Lung microvascular endothelial cell (primary cell): ENCODE measurements at regions not wholly inside any gene's neighbourhood (a gene's known extent, or its start where the extent isn't known, plus 50 kb on each side); places are given as distances from the start of the nearest gene placed in this dataset.
A peak's percentile ranks its signal among the peaks of the same experiment; 100 is the strongest.

ENCODE experiments used
- DNase-seq, 2 donors: peaks; one replicate each; pipeline versions ENCODE4 v3.0.0 to v3.0.0-alpha.2; 2010; ENCODE audit warnings: low read depth in 2 of 2

DNA sequence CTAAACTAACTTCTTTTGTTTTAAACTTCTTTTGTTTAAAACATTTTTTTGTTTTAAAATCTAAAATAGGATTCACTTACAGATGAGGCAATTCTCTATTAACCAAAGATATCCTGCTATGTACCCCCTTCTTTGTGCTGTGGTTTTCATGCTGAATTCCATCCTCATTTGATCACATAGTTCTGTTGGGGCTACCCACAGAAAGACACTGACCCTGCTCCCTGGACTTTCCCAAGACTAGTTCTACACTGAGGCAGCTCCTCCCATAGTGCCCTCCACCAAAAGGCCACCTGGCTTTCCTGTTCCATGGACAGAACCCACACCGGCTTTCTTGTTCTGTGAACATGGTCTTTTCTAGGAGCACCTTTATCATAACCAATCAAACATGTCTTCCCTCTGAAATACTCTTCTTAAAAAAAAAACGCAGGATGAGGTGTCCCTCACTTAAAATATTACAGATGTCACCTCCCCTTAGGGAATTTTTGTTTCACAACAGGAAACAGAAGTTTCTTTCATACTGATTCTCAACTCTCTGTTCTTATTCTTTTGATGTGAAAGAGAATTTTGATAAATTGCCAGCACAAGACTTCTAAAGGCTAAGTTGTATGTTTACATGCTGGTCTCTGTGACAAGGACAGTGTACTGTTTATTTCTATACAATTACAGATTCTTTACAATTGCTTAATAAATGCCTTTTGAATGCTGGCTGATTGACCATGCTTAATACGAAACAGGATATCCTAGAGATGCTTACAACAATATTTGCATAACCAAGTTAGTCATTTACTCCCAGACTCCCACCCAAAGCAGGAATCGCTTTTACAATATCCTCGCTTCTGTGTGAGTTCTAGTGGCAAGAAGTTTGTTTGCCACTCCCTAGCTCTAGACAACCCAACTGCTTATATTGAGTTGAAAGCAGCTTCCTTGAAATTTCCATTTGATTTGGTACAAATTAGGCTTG is 300.4 kb downstream of the DTWD2 start:
- DNase-seq = no peak

DNA sequence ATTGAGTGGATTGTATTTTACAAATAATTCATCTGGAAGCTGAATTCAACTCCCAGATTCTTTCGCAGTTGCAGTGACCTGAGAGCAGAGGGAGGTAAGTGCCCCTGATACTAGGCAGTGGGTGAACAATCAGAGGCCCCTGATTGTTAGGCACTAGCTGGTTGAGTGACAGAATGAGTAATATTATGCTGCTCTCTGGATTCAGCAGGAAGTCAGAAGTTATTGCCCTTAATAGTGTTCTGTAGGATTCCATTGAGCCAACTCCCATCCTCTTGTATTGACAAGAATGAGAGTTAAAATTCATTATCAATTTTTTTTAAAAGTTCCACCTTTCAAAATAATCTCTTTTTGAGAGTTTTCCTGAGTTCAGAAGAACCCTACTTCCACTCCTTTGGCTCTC is 301.2 kb downstream of the DTWD2 start:
- DNase-seq = no peak

- DNase-seq = no peak
Observed at GRCh38 chr5:118681655-118682054, 306.7 kb downstream of the DTWD2 start.

DNA sequence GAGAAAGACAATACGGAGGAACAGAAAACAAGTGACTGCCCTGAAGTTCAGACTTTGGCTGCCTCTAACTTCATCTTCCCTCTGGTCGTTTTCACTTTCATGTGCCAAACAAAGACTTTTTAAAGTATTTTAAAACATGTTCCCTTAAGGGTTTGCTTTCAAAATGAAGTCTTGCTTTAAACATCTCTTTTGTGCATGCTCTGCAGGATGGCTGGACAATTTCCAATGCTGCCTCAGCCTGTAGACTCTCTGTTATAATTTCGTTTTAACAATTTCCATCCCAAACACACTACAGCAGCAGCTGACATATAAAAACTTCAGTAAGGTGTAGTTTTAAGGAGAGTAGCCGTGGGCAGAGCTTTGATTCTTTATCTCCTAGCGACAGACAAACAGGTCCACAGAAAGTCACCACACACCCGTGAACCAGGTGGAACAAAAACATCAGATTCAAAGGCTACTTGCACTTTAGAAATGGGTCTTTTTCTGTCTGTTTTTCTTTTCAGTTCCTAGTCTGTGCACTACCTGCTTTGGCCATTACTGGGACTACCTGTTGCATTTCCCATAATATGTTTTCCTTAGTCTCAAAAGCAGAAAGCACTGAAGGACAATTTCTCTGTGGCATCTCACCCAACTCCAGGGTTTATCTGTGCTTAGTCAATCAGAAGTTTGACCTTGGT is 308.9 kb downstream of the DTWD2 start:
- no peak for DNase-seq

- DNase-seq = no peak
Observed at GRCh38 chr5:118678746-118679145, 309.6 kb downstream of the DTWD2 start.

DNA sequence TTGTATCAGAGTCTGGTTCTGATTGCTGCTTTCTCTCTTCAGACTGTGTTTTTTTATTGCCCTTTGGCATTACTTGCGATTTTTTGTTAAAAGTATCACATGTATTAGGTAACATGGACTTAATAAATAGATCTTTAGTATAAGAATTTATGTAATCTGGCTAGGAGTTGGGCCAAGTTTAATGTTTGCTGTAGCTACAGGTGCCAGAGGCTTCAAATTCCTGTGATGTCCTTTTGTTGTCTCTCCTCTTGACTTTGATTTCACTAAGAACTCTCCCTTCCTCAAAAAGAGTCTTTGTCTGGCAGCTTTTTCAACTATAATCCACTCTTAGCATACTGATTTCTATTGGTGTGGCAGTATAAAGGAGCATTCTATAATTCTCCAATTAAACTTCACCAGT is 313.1 kb downstream of the DTWD2 start:
- DNase-seq = no peak

DNA sequence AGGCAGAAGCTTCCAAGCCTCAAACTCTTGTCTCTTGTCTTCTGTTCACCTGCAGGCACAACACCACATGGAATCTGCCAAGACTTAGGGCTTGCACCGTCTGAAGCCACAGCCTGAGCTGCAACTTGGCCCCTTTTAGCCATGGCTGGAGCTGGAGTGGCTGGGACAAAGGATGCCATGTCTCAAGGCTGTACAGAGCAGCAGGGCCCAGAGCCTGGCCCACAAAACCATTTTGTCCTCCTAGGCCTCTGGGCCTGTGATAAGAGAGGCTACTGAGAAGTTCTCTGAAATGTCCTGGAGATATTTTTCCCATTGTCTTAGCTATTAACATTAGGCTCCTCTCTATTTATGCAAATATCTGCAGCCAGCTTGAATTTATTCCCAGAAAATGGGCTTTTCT is 330.8 kb downstream of the DTWD2 start:
- DNase-seq = no peak

DNA sequence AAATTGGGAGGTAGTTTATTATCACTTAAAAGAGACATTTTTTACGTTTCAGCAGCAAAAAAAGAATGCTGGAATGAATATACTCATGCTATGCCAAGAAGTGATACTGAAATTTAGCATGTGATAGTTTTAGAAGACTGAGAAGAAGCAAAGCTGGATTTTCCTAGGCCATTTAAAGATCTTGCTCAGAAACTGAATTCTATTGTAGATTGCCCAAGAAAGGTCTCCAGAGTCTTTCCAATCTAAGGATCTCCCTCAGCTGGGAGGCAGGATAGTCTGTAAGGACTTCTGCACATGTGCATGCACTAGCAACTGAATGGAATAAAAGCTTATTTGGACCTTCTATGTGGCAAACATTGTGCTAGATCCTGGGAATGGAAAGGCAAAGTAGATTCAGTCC is 334.5 kb downstream of the DTWD2 start:
- DNase-seq = no peak

DNA sequence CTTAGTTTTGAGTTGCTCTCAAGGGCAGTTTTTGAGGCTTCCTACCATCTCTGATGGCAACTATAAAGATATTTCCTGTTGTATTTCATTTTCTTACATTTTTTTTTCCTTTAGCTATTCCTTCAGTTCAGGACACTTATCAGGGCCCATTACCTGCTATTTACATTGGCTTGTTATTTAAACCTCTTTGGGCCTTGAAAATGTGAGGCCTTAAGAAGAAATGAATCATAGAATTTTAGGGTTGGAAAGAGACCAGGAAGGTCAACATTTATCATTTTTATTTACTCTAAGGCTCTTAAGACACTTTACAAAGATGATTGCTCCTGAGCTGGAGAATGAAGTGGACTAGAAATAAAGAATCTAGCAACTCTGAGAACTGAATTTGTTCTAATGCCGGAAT is 335.2 kb downstream of the DTWD2 start:
- no peak for DNase-seq

GRCh38 chr5:118651002-118651401 is 337.3 kb downstream of the DTWD2 start:
- no peak for DNase-seq

- DNase-seq = no peak
Observed at GRCh38 chr5:118647587-118647986, 340.8 kb downstream of the DTWD2 start.

GRCh38 chr5:118646917-118647316 is 341.4 kb downstream of the DTWD2 start:
- no peak for DNase-seq

DNA sequence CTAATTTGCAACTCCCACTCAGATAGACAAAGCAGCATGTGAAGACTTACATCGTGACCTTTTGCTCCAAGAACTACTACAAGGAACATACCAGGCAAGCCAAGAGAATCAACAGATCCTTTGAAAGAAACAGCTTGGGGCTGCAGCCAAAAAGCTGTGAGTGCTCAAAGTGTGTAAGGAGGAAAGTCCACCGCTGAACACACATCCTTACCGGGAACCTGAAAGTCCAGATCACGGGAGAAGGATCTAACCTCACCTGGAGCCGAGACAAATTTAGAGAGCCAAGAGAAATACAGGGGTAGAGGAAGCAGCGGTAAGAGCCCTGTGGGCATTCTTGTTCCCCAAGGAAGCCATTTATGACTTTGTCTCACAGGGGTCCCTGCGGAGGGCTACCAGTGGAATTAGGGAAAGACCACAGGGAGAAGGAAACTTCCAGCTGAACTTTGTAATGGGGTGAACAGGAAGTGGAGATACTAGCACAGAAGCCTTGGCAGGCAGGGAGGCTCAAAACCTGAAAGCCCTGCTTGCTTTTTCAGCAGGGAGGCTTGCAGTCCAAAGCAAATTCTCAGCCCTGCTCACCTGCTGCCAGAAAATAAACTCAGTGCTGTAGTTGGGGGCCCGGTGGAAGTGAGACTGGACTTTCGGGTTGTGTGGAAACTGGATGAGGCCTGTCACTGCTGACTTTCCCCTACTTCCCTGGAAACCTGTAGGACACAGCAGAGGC is 350.2 kb downstream of the DTWD2 start:
- no peak for DNase-seq

DNA sequence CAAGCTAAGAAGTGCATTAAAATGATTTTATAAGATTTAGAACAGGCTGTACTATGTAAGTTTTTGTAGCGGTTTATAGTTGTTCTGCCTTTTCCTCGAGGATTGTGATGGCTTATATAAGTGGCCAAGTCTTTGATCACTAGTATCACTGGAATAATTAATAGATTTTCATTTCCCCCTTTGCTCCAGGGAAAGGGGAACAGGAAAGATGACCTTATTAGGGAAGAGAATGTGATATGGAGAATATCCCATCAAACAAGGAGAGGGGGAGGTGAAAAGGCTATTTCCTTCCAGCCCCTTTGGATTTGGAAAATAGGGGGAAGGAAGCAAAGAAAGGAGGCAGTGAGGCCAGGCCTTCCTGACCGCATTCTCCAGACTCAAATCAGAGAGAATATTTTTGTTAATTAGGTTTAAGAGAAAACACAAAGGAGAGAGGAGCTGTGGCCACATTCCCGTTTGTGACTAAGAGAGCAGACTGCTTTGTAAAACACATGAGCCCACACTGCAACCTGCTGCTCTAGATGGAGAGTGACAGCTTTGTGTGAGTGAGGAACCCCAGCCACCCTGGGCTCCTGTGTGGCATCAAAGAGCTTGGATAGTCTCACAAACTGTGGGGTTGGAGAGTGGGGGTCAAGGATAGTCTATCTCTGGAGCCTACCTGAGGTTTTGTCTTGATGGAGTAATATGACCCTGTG is 359.5 kb downstream of the DTWD2 start:
- no peak for DNase-seq

GRCh38 chr5:118620233-118620632 is 368.1 kb downstream of the DTWD2 start:
- DNase-seq = no peak

- DNase-seq = no peak
Observed at GRCh38 chr5:118619823-118620222, 368.5 kb downstream of the DTWD2 start.

DNA sequence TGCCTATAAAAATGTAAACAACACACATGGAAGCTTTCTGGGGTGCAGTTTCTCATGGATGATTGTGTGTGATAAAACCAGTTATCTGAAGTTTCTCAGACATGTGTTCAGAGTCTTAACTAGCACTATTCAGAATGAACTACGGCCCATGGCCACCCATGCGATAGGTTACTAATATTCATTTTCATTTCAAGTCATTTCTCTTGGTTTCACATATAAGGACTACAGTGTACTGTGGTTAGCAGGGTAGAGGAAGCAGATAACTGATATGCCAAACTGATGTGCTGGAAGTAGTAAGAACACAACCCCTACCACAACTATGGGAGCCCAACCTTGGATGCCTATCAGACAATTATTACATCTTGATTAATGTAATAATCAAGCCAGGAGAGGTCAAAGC is 372.1 kb downstream of the DTWD2 start:
- no peak for DNase-seq

DNA sequence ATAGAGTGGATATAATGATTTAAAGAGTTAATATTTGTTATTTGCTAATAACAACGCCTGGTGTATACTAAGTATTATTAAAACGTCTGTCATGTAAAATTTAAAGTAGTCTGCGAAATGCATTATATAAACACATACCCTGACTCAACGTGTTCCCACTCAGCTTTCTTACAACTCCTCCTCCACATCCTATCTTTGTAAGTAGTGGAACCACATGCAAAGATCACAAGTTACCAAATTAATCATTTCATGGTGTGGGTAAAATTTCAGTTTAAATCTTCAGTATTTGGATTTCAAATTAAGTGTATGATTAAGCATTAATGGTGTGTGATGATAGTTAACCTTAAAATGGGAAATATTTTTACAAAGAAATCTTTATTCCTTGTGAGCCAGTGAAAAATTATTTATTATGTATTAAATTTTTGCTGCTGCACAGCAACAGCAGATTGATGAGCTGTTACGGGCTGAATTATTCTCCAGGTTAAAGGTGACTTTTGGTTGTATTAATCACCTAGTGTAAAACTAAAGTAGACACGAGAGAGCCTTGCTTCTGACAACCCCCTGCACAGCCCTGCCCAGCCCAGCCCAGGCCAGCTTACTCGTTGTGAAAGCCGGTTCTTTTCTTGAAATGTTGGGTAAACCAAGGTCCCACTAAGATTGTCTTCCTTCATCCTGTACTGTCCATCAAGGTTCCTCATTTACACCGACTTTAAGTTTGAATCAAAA is 373.5 kb downstream of the DTWD2 start:
- no peak for DNase-seq

GRCh38 chr5:118611332-118611945 is 376.9 kb downstream of the DTWD2 start:
- peak in 1 of 2 donors; percentile 24 for DNase-seq

- DNase-seq = no peak
Observed at GRCh38 chr5:118606940-118607339, 381.4 kb downstream of the DTWD2 start.

DNA sequence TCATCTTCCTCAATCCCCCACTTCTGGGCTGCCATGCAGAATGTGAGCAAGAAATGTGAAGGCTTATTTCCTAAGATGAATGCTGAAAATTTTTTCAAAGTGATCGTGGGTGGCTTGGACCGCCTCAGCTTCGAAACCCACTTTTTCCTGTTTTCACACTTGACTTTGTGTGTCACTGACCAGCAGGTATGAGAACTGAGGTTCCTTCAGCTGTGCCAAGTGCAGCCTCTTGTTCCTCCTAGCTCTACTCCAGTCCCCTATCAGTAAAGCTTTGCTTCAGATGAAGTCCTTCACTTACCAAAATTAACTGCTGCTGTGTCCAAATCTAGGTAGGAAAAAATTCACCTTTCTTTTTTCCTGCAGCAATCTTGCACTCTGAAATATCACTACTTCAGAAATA is 382.6 kb downstream of the DTWD2 start:
- DNase-seq = no peak
